HG03060 (cell line): ENCODE measurements at regions not wholly inside any gene's neighbourhood (a gene's known extent, or its start where the extent isn't known, plus 50 kb on each side); places are given as distances from the start of the nearest gene placed in this dataset.
"Not testable (repeated sequence)": the region's sequence is repeated elsewhere in the genome, so short reads cannot be mapped to it uniquely, and the experiment has no call there.

ENCODE experiments used
- ATAC-seq: cut with Tn5 transposase; IDR thresholded peaks from one replicate; pipeline ENCODE4 v1.9.1; 2021; ENCODE audit warnings: low read depth, moderate number of reproducible peaks; ENCODE audit not compliant: unreplicated experiment

GRCh38 chr10:130497056-130498010 lies 361.1 kb downstream of the GLRX3 start:
- no peak for ATAC-seq

- ATAC-seq: no peak
Observed at GRCh38 chr10:130498042-130498441, 361.9 kb downstream of the GLRX3 start.

- no peak for ATAC-seq
Observed at GRCh38 chr10:130498934-130499333, 362.7 kb downstream of the GLRX3 start.

GRCh38 chr10:130499541-130499940 lies 363.4 kb downstream of the GLRX3 start:
- ATAC-seq: no peak

GRCh38 chr10:130500261-130501000 lies 364.2 kb downstream of the GLRX3 start:
- no peak for ATAC-seq

- no peak for ATAC-seq
Observed at GRCh38 chr10:130507461-130507860, 371.3 kb downstream of the GLRX3 start.

- ATAC-seq: no peak
Observed at GRCh38 chr10:130509881-130510689, 373.9 kb downstream of the GLRX3 start.

- ATAC-seq: no peak
Observed at GRCh38 chr10:130510755-130511154, 374.6 kb downstream of the GLRX3 start.

- ATAC-seq: no peak
Observed at GRCh38 chr10:130511766-130512165, 375.6 kb downstream of the GLRX3 start.

- no peak for ATAC-seq
Observed at GRCh38 chr10:130512936-130513335, 376.7 kb downstream of the GLRX3 start.

- ATAC-seq: no peak
Observed at GRCh38 chr10:130513686-130514476, 377.7 kb downstream of the GLRX3 start.

- no peak for ATAC-seq
Observed at GRCh38 chr10:130515670-130516069, 379.5 kb downstream of the GLRX3 start.

GRCh38 chr10:130516141-130516735 lies 380.0 kb downstream of the GLRX3 start:
- no peak for ATAC-seq

- ATAC-seq: not testable (repeated sequence)
Observed at GRCh38 chr10:130518921-130519320, 382.7 kb downstream of the GLRX3 start.

- ATAC-seq: no peak
Observed at GRCh38 chr10:130519791-130520190, 383.6 kb downstream of the GLRX3 start.

- ATAC-seq: no peak
Observed at GRCh38 chr10:130531312-130531711, 395.1 kb downstream of the GLRX3 start.

- ATAC-seq: no peak
Observed at GRCh38 chr10:130541090-130541489, 404.9 kb downstream of the GLRX3 start.

- no peak for ATAC-seq
Observed at GRCh38 chr10:130542761-130543160, 406.6 kb downstream of the GLRX3 start.

GRCh38 chr10:130543794-130544193 lies 407.6 kb downstream of the GLRX3 start:
- ATAC-seq: no peak

- no peak for ATAC-seq
Observed at GRCh38 chr10:130545122-130545521, 408.9 kb downstream of the GLRX3 start.
